SK-N-SH (cell line): ENCODE measurements at regions not wholly inside any gene's neighbourhood (a gene's known extent, or its start where the extent isn't known, plus 50 kb on each side); places are given as distances from the start of the nearest gene placed in this dataset.

Source experiments
- CTCF ChIA-PET: fragments of 300-600, 350-600 bp; formaldehyde crosslinking; extraction: SDS; loops from one replicate; lab custom pipeline; 2021; lab: Yijun Ruan, JAX
- POLR2A ChIA-PET: fragments of 350-600 bp; sonication (Branson Sonifier 250); formaldehyde crosslinking; extraction: SDS; loops from one replicate; lab custom pipeline; 2020; ENCODE audit warnings: antibody characterized with exemption, inconsistent platforms; lab: Yijun Ruan, JAX
- DNase-seq: peaks from one replicate; pipeline ENCODE4 v3.0.0; 2012
- H2AFZ ChIP-seq: fragments of 200-600 bp; sonication (generic); 2 replicates; pipeline ENCODE4 v1.8.1; 2016; ENCODE audit warnings: antibody characterized with exemption, mild to moderate bottlenecking, low read depth
- H3F3A ChIP-seq: fragments of 200-600 bp; sonication (generic); replicated peaks from 2 replicates; pipeline ENCODE3; 2016; ENCODE audit warnings: antibody characterized with exemption, mild to moderate bottlenecking; ENCODE audit not compliant: insufficient read depth
- H3K27ac ChIP-seq, 2 experiments: fragments of 200-500 bp in 1 of 2; fragments of 200-600 bp in 1 of 2; sonication (Bioruptor generic) in 1 of 2; sonication (generic), shearing (Covaris generic) in 1 of 2; 2 replicates each; pipeline versions ENCODE4 v1.5.1 to v1.6.1; 2014 to 2016; ENCODE audit warnings: low read depth in 2 of 2, inconsistent platforms in 1 of 2, low read length in 1 of 2, mild to moderate bottlenecking in 1 of 2, mixed read lengths in 1 of 2
- H3K27me3 ChIP-seq: fragments of 200-600 bp; sonication (generic), shearing (Covaris generic); 2 replicates; pipeline ENCODE4 v1.6.1; 2016; ENCODE audit warnings: mixed run types; ENCODE audit not compliant: insufficient read depth
- H3K36me3 ChIP-seq, 2 experiments: fragments of 200-500 bp in 1 of 2; fragments of 200-600 bp in 1 of 2; sonication (Bioruptor generic) in 1 of 2; sonication (generic) in 1 of 2; replicated peaks in 1 of 2; 2 replicates each; pipeline versions ENCODE3 to v1.5.1; 2014 to 2016; ENCODE audit warnings: low read length in 1 of 2, mild to moderate bottlenecking in 1 of 2; ENCODE audit not compliant: insufficient read depth in 2 of 2, control insufficient read depth in 1 of 2
- H3K4me1 ChIP-seq, 2 experiments: fragments of 200-500 bp in 1 of 2; fragments of 200-600 bp in 1 of 2; sonication (Bioruptor generic) in 1 of 2; sonication (generic), shearing (Covaris generic) in 1 of 2; 2 replicates each; pipeline versions ENCODE4 v1.5.1 to v1.6.1; 2014 to 2016; ENCODE audit warnings: low read depth in 1 of 2, low read length in 1 of 2, mixed run types in 1 of 2; ENCODE audit not compliant: insufficient read depth in 2 of 2, control insufficient read depth in 1 of 2
- H3K4me2 ChIP-seq: fragments of 200-600 bp; sonication (generic), shearing (Covaris generic); 2 replicates; pipeline ENCODE4 v1.6.1; 2017; ENCODE audit warnings: mixed run types
- H3K4me3 ChIP-seq, 2 experiments: fragments of 200-500 bp in 1 of 2; fragments of 200-600 bp in 1 of 2; sonication (Bioruptor generic) in 1 of 2; sonication (generic), shearing (Covaris generic) in 1 of 2; 2 replicates each; pipeline versions ENCODE4 v1.5.1 to v1.8.1; 2014 to 2016; ENCODE audit warnings: low read depth in 2 of 2, inconsistent platforms in 1 of 2, low read length in 1 of 2, mild to moderate bottlenecking in 1 of 2, mixed read lengths in 1 of 2, moderate library complexity in 1 of 2
- H3K79me2 ChIP-seq: fragments of 200-600 bp; sonication (generic); 2 replicates; pipeline ENCODE4 v1.8.1; 2017; ENCODE audit warnings: mild to moderate bottlenecking; ENCODE audit not compliant: insufficient read depth
- H3K9ac ChIP-seq: fragments of 200-600 bp; sonication (generic); 2 replicates; pipeline ENCODE4 v1.6.1; 2017; ENCODE audit warnings: mixed run types
- H3K9me2 ChIP-seq: fragments of 200-600 bp; sonication (generic); 2 replicates; pipeline ENCODE4 v1.6.1; 2017; ENCODE audit warnings: mixed run types
- H3K9me3 ChIP-seq: fragments of 200-600 bp; sonication (generic); 2 replicates; pipeline ENCODE4 v1.6.1; 2017; ENCODE audit warnings: mixed run types, mild to moderate bottlenecking, moderate library complexity
- H4K20me1 ChIP-seq: fragments of 200-600 bp; sonication (generic); 2 replicates; pipeline ENCODE4 v1.6.1; 2017; ENCODE audit warnings: mild to moderate bottlenecking, mixed run types; ENCODE audit not compliant: insufficient read depth
- CHD2 ChIP-seq: fragments of 150-350 bp; IDR thresholded peaks from 2 replicates; pipeline ENCODE4 v1.6.1; 2018; ENCODE audit warnings: low read length; ENCODE audit not compliant: partially characterized antibody
- ELF1 ChIP-seq: IDR thresholded peaks from 2 replicates; pipeline ENCODE4 v1.4.0; 2012
- EP300 ChIP-seq, 2 experiments: IDR thresholded peaks; 2 replicates each; pipeline versions ENCODE4 v1.4.0 to v1.6.1; 2012; ENCODE audit warnings: borderline replicate concordance in 1 of 2, low read depth in 1 of 2, low read length in 1 of 2
- FOSL2 ChIP-seq: IDR thresholded peaks from 2 replicates; pipeline ENCODE4 v1.4.0; 2012; ENCODE audit warnings: low read depth, mild to moderate bottlenecking, moderate library complexity, borderline replicate concordance
- FOXJ3 ChIP-seq: sonication (generic); formaldehyde crosslinking; IDR thresholded peaks from 2 replicates; pipeline ENCODE4 v1.5.1; 2020; ENCODE audit warnings: mild to moderate bottlenecking, missing genetic modification reagents
- FOXM1 ChIP-seq: IDR thresholded peaks from 2 replicates; pipeline ENCODE4 v1.4.0; 2012; ENCODE audit warnings: low read depth, mild to moderate bottlenecking
- GABPA ChIP-seq: IDR thresholded peaks from 2 replicates; pipeline ENCODE4 v1.4.0; 2012; ENCODE audit warnings: low read depth, mild to moderate bottlenecking
- GATA2 ChIP-seq: sonication (generic); formaldehyde crosslinking; IDR thresholded peaks from 2 replicates; pipeline ENCODE4 v1.5.0; 2020; ENCODE audit warnings: mild to moderate bottlenecking, missing genetic modification reagents
- MXI1 ChIP-seq: IDR thresholded peaks from 2 replicates; pipeline ENCODE4 v1.6.1; 2012; ENCODE audit warnings: mild to moderate bottlenecking, low read depth, low read length, improper control_type of control experiment
- NFIC ChIP-seq: IDR thresholded peaks from 2 replicates; pipeline ENCODE4 v1.4.0; 2012; ENCODE audit warnings: borderline replicate concordance
- NRF1 ChIP-seq: IDR thresholded peaks from 2 replicates; pipeline ENCODE4 v1.6.1; 2012; ENCODE audit warnings: low read depth, mild to moderate bottlenecking, low read length
- POLR2AphosphoS5 ChIP-seq: IDR thresholded peaks from 2 replicates; pipeline ENCODE4 v1.6.1; 2012; ENCODE audit warnings: low read depth, low read length
- RAD21 ChIP-seq: IDR thresholded peaks from 2 replicates; pipeline ENCODE4 v1.6.1; 2012; ENCODE audit warnings: mild to moderate bottlenecking, low read length
- RXRA ChIP-seq: IDR thresholded peaks from 2 replicates; pipeline ENCODE4 v1.4.0; 2012; ENCODE audit warnings: low read depth, mild to moderate bottlenecking, borderline replicate concordance
- SMC3 ChIP-seq: IDR thresholded peaks from 2 replicates; pipeline ENCODE4 v1.6.1; 2012; ENCODE audit warnings: low read depth, low read length, improper control_type of control experiment
- TAF1 ChIP-seq: IDR thresholded peaks from 2 replicates; pipeline ENCODE4 v1.6.1; 2012; ENCODE audit warnings: low read depth, mild to moderate bottlenecking, low read length, moderate library complexity, borderline replicate concordance
- TCF12 ChIP-seq: IDR thresholded peaks from 2 replicates; pipeline ENCODE4 v1.4.0; 2012
- YY1 ChIP-seq: IDR thresholded peaks from 2 replicates; pipeline ENCODE4 v1.4.0; 2012; ENCODE audit warnings: low read depth, mild to moderate bottlenecking
- WGBS: methylation state at CpG from one replicate; pipeline ENCODE4 v1.1.6; 2017; ENCODE audit warnings: low lambda C conversion rate; 5-methylcytosine and 5-hydroxymethylcytosine counted together
- TF ChIP-seq, protein P1 (sequence below): IDR thresholded peaks from 2 replicates; pipeline ENCODE4 v1.6.1; 2012; ENCODE audit warnings: mild to moderate bottlenecking, low read depth, low read length, moderate library complexity
- TF ChIP-seq, protein P2 (sequence below): IDR thresholded peaks from 2 replicates; pipeline ENCODE4 v1.4.0; 2012; ENCODE audit warnings: low read depth
- TF ChIP-seq, protein P3 (sequence below): fragments of 200-600 bp; sonication (generic); IDR thresholded peaks from 2 replicates; pipeline ENCODE4 v1.6.1; 2017; ENCODE audit warnings: antibody characterized with exemption, mild to moderate bottlenecking, moderate library complexity
- TF ChIP-seq, protein P4 (sequence below): fragments of 150-350 bp; IDR thresholded peaks from 2 replicates; pipeline ENCODE4 v1.6.1; 2017; ENCODE audit warnings: antibody characterized with exemption, low read length, low read depth, borderline replicate concordance
- TF ChIP-seq, protein P5 (sequence below): IDR thresholded peaks from 2 replicates; pipeline ENCODE4; 2012

DNA sequence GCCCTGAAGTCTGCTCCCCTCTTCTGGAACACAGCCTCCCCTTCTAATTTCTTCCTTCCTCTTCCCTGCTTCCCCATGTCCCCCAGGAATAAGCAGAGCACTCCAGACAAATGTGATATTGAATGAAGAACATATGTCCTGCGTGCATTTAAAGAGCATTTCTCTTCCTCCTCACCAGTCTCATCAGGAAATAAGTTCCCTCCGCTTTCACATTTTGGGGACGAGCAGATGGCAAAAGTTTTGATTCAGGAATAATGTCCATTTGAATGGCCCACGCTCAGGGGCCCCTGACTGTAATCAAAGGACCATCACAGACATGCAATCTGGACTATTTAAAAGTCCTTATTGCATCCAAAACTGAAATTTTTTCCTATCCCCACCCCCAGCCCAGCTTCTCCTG lies 316.1 kb downstream of the CDK5RAP2 start:
- no peaks in the 10 kb centered on the region for H3K9me2 ChIP-seq
- no peak overlapping the region for H3K4me2 ChIP-seq
- no peaks in the 10 kb centered on the region for H3K79me2 ChIP-seq
- no peaks in the 10 kb centered on the region for H3K4me1 ChIP-seq
- H3K9me3 ChIP-seq = no peaks in the 10 kb centered on the region
- ChIA-PET CTCF (interaction anchor here (0.6 kb wide), 1 partner anchor 603 kb away, joined by 3 read pairs; no protein-coding TSS in a partner anchor), POLR2A (no interaction called here)
- WGBS = 20% methylated on average over 4 of the region's 4 CpGs
- no peak for DNase-seq
- TF ChIP-seq, protein P1, sequence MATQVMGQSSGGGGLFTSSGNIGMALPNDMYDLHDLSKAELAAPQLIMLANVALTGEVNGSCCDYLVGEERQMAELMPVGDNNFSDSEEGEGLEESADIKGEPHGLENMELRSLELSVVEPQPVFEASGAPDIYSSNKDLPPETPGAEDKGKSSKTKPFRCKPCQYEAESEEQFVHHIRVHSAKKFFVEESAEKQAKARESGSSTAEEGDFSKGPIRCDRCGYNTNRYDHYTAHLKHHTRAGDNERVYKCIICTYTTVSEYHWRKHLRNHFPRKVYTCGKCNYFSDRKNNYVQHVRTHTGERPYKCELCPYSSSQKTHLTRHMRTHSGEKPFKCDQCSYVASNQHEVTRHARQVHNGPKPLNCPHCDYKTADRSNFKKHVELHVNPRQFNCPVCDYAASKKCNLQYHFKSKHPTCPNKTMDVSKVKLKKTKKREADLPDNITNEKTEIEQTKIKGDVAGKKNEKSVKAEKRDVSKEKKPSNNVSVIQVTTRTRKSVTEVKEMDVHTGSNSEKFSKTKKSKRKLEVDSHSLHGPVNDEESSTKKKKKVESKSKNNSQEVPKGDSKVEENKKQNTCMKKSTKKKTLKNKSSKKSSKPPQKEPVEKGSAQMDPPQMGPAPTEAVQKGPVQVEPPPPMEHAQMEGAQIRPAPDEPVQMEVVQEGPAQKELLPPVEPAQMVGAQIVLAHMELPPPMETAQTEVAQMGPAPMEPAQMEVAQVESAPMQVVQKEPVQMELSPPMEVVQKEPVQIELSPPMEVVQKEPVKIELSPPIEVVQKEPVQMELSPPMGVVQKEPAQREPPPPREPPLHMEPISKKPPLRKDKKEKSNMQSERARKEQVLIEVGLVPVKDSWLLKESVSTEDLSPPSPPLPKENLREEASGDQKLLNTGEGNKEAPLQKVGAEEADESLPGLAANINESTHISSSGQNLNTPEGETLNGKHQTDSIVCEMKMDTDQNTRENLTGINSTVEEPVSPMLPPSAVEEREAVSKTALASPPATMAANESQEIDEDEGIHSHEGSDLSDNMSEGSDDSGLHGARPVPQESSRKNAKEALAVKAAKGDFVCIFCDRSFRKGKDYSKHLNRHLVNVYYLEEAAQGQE = no peak
- TF ChIP-seq, protein P2, sequence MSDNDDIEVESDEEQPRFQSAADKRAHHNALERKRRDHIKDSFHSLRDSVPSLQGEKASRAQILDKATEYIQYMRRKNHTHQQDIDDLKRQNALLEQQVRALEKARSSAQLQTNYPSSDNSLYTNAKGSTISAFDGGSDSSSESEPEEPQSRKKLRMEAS = no peak
- no peak for TF ChIP-seq TCF12
- TF ChIP-seq MXI1 = no peak
- TF ChIP-seq GATA2 (CRISPR knock-in tag) = no peak
- TF ChIP-seq NRF1 = no peak
- no peak for TF ChIP-seq FOSL2
- no peak for TF ChIP-seq FOXM1
- TF ChIP-seq EP300 (IDR thresholded peaks at IDR 0.05; ENCODE audit: borderline replicate concordance in 1 of 2, low read depth in 1 of 2, low read length in 1 of 2) = no peak
- no peak for TF ChIP-seq CHD2
- TF ChIP-seq NFIC = no peak
- TF ChIP-seq, protein P3, sequence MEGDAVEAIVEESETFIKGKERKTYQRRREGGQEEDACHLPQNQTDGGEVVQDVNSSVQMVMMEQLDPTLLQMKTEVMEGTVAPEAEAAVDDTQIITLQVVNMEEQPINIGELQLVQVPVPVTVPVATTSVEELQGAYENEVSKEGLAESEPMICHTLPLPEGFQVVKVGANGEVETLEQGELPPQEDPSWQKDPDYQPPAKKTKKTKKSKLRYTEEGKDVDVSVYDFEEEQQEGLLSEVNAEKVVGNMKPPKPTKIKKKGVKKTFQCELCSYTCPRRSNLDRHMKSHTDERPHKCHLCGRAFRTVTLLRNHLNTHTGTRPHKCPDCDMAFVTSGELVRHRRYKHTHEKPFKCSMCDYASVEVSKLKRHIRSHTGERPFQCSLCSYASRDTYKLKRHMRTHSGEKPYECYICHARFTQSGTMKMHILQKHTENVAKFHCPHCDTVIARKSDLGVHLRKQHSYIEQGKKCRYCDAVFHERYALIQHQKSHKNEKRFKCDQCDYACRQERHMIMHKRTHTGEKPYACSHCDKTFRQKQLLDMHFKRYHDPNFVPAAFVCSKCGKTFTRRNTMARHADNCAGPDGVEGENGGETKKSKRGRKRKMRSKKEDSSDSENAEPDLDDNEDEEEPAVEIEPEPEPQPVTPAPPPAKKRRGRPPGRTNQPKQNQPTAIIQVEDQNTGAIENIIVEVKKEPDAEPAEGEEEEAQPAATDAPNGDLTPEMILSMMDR = no peak
- no peak for TF ChIP-seq FOXJ3 (CRISPR knock-in tag)
- TF ChIP-seq, all 33 proteins: peak for 0
- no peaks in the 10 kb centered on the region for H4K20me1 ChIP-seq
- no peaks in the 10 kb centered on the region for H3K27me3 ChIP-seq
- no peak overlapping the region for H3K4me3 ChIP-seq
- no peak overlapping the region for H3K27ac ChIP-seq
- no peaks in the 10 kb centered on the region for H3K36me3 ChIP-seq
- H3K9ac ChIP-seq = no peak overlapping the region
- no peak overlapping the region for H2AFZ ChIP-seq
- no peaks in the 10 kb centered on the region for H3F3A ChIP-seq

DNA sequence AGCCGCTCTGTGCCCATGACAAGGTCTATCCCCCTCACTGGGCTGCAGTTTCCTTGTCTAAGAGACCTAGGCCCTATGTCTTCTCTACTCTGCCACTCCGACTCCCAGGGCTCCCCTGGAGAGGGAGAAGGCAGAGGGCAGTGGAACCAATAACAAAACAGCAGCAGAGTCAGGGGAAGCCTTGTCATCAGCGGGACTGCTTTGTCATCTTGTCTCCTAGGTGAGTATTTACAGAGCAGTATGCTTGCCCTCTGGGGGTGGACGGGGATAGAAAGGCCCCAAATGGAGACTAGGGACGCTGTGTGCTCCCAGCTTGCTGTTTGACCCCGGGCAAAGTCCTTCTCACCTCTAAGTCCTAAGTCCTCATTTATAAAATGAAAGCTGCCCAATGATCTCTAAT lies 318.5 kb downstream of the CDK5RAP2 start:
- no peaks in the 10 kb centered on the region for H3K9me3 ChIP-seq
- no peak overlapping the region for H3K4me2 ChIP-seq
- 20% methylated on average over 6 of the region's 6 CpGs for WGBS
- H4K20me1 ChIP-seq = no peaks in the 10 kb centered on the region
- H3F3A ChIP-seq = no peaks in the 10 kb centered on the region
- no peak overlapping the region for H3K9ac ChIP-seq
- no peak overlapping the region for H3K4me3 ChIP-seq
- no peak for DNase-seq
- H3K27ac ChIP-seq = no peak overlapping the region
- CTCF ChIA-PET = no interaction called here
- H3K36me3 ChIP-seq = no peaks in the 10 kb centered on the region
- POLR2A ChIA-PET = no interaction called here
- no peaks in the 10 kb centered on the region for H3K9me2 ChIP-seq
- H3K79me2 ChIP-seq = no peaks in the 10 kb centered on the region
- no peak overlapping the region for H2AFZ ChIP-seq
- H3K27me3 ChIP-seq = no peaks in the 10 kb centered on the region
- H3K4me1 ChIP-seq = no peaks in the 10 kb centered on the region
- TF ChIP-seq TCF12 (no peak), EP300 (IDR thresholded peaks at IDR 0.05; ENCODE audit: borderline replicate concordance in 1 of 2, low read depth in 1 of 2, low read length in 1 of 2) (no peak), YY1 (no peak), POLR2AphosphoS5 (no peak), RAD21 (no peak), SMC3 (no peak), FOXJ3 (CRISPR knock-in tag) (no peak), NFIC (no peak), RXRA (no peak), GABPA (no peak), ELF1 (no peak), TAF1 (no peak), CHD2 (no peak), MXI1 (no peak)
- TF ChIP-seq, protein P4, sequence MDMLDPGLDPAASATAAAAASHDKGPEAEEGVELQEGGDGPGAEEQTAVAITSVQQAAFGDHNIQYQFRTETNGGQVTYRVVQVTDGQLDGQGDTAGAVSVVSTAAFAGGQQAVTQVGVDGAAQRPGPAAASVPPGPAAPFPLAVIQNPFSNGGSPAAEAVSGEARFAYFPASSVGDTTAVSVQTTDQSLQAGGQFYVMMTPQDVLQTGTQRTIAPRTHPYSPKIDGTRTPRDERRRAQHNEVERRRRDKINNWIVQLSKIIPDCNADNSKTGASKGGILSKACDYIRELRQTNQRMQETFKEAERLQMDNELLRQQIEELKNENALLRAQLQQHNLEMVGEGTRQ = no peak
- TF ChIP-seq, protein P5, sequence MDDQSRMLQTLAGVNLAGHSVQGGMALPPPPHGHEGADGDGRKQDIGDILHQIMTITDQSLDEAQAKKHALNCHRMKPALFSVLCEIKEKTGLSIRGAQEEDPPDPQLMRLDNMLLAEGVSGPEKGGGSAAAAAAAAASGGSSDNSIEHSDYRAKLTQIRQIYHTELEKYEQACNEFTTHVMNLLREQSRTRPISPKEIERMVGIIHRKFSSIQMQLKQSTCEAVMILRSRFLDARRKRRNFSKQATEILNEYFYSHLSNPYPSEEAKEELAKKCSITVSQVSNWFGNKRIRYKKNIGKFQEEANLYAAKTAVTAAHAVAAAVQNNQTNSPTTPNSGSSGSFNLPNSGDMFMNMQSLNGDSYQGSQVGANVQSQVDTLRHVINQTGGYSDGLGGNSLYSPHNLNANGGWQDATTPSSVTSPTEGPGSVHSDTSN = no peak
